Fibroblast of peridontal ligament (primary cell): ENCODE measurements at regions not wholly inside any gene's neighbourhood (a gene's known extent, or its start where the extent isn't known, plus 50 kb on each side); places are given as distances from the start of the nearest gene placed in this dataset.

Source experiments
- DNase-seq: peaks from one replicate; pipeline ENCODE4 v3.0.0-alpha.2; 2010; ENCODE audit errors: extremely low read depth

DNA sequence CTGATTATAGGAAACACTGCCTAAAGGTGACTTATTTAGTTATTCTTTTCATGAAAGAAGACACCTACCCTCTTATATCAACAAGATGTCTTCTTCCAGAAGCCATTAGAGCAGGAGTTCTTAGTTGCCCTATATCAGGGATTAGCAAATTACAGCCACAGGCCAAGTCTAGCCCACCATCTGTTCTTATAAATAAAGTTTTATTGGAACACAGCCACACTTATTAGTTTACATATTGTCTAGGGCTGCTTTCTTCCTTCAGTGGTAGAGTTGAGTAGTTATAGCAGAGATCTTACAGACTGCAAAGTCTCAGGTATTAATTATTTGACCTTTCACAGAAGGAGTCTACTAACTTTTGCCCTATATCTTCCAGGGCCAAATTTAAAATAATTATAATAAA lies 157.2 kb upstream of the NOCT start:
- no peak for DNase-seq

DNA sequence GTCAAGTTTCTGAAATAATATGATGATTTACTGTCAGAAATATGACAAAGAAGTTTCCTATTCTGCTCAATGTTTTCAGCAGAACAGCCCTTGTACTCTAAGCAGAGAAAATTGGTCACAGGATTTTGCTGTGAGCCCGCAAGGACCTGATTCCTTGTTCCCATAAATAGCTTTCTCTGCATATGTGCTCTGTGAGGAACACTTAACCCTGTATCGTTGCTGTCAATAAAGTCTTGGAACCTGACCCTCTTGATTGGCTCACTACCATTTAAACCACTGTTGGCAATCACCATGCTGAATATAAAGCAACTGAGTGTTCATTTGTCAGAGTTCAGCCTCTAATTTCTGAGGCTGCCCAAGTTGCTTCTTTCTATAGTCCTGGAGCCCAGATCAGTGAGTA lies 158.2 kb upstream of the NOCT start:
- no peak for DNase-seq

DNA sequence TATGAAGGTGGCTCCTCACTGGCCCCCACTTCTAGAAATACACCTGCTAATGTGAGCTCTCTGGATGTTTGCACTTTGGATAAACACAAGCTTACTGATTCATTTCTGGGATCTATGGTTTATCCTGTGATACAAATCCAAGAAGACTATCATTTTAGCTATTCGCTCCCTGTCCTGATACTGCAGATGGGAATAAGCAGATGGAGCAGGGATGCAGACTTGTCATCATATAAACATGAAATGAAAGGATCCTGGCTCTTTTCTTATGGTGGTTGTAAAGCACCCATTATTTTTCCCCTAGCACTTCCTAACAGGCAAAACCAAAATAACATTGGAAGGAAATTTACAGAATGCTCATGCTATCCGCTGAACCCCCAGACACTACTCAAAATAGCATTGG lies 162.9 kb upstream of the NOCT start:
- no peak for DNase-seq

DNA sequence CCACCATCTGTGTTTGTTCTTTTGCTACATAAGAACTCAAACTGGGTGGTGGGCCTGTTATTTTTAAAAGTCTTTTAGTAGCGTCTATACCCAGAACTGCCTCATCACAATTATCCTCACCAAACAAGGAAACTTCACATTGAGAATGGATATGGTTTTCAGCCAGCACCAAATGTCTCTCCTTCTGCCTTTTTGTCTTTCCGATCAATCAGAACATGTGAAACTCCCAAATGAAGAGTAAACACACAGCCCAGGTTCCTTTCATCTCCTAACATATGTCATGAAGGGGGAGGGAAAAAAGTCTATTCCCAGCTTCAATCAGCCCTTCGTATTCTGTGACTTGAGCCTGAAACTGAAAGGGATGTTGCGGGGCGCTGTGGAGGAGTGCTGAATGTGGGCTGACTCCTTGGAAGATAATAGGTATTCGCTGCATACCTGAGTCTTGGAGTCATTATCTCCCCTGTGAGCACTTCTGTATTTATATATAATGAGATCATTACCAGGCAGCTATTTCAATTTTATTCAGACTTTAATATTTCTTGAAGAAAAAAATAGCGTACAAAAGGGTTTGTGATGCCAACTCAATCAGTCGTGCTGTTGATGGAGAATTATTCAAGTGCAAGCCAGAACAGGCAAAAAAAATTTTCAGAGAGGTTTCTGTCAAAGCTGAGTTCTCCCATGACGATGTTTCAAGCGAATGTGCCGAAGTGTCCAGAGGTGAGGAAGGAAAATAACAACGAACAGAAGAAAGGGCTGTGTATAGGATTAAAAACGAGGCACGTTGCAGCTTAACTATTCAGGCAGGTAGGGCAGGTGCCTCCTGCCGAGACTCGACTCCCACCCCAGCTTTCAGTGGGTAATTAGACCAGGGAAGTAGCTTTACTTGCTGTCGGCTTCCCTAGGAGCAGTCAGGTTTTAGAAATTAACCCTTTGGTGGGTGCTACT lies 163.9 kb upstream of the NOCT start:
- DNase-seq: no peak

DNA sequence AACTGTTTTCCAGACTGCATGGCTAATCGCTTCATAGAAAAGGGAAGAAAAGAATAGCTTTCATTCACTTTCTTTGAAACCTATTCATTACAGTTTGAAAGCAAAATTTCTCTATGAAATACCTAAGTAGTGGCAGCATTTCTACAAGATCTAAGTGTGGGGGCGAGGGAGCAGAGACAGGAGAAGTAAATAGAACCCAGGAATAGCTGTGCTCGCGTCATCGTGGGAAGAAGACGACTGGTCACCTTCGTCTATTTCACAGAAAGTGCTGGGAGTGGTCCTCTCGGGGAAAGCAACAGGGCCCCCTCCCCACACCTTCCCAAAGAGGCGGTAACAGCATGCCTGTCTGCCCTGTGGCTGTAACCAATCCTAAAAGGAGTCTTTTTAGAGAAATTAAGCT lies 169.9 kb upstream of the NOCT start:
- DNase-seq: no peak

DNA sequence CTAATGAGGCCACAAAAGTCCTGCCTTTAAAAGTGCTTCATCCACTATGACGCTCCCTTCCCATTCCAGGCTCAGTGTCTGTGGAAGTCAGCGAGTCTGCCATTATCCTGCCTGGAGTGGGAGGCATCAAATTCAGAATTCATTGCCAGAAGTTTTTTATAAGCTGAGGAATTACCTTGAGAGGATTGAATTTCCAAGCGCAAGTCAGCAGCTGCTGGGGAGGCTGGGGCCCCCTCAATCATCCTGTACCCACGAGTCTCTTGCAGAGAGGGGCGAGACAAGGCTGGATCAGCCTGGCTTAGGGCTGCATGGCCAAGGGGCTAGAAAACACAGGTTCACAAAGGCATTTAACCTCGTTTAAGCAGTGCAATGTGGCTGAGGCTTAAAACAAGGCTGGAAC lies 170.5 kb upstream of the NOCT start:
- no peak for DNase-seq

DNA sequence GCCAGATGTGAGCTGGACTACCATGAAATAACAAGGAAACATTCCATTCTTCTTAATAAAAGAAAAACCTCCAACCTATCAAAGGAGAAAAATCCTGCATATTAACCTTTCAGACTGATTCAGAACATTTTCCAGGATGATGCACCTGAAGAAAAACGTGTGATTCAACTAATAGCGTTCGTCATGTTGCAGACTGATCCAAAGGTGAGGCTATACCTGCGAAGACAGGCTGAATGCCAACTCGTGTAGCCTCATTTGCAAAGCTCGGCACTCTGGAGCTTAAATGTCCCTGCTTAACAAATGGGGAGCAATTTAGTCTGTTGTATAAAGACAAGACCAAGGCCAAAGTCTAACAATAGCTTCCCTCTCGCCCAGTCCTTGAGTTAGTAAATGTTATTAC lies 172.0 kb upstream of the NOCT start:
- DNase-seq: no peak

DNA sequence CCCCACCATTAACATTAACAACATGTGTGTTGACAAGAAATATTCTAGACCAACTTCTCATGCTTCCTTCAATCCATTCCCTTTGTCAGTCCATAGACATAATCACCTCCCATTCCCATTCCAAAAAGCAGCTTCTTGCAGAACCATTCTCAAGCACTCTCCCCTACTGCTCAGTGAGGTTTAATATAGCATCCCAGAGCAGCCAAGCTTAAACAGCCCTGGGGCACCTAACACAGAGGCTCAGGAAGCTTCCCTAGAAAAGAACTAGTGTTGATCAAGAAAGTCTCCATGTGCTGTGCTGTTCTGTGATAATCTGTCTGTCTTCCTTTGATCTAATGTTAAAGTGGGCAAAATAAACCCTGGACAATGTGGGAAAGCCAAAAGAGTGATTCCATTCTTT lies 174.2 kb upstream of the NOCT start:
- DNase-seq: no peak

DNA sequence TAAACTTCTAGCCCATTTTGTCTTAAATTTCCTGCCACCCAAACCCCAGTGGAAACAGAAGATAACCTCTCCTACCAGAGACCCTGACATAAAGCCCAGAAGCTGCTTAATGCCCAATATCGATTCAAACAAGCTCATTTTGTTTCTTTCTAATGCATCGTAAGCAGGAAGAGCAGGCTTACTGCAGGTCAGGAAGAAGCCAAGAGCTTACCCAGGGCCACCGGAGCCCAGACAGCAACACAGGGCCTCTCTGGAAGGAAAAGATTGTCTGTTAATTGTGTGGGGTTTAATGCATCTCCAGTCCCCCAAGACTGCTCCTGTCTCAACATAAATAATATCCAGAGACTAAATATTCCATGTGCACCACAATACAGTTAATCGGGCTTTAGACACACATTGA lies 177.3 kb upstream of the NOCT start:
- DNase-seq: no peak

DNA sequence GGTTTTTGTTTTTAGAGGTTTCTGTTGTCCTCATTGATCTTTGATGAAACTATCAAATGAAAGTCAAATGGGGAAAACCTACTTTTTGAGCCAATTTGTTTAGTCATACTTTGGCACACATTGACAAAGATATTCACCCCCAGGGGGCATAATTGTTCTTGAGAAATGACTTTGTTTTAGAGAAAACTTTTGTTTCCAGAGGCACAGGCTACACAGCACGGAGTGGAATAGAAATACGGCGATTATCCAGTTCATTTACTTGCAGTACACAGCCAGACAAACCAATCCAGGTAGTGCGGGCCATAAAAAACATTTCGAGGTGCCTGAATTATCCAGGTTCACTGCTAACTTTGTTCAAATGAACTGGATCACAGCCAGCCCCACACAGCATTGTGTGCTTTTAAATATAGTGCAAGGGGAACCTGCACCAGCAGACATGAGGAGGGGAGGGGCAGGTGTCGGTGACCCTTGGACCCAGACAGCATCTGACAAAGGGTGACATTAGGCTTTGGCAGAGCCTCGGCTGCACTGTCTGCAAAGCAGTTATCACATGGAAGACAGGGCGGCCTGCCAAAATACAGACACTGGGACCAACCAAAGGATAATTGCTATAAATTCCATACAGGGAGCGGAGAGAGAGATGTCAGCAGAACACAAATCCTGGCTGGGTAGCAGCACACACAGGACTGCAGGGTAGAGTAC lies 179.6 kb upstream of the NOCT start:
- DNase-seq: peak; percentile 28

DNA sequence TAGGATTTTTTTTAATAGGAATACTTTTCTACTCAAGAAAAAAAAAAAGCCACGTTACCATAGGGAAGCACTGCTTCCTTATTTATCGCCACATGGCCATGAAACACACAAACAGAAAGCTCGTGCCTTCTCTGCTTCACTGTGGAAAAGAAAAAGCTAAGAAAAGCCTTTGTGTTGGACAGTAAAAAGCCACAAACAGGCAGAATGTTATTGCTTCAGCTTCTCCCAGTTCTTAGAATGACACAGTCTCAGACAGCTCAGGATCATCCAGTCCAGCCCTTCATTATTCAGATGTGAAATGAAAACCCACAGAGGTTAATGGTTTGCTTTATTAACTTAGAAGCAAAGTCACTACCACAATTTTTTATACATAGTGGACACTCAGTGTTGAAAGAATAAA lies 181.6 kb upstream of the NOCT start:
- peak; percentile 3 for DNase-seq

DNA sequence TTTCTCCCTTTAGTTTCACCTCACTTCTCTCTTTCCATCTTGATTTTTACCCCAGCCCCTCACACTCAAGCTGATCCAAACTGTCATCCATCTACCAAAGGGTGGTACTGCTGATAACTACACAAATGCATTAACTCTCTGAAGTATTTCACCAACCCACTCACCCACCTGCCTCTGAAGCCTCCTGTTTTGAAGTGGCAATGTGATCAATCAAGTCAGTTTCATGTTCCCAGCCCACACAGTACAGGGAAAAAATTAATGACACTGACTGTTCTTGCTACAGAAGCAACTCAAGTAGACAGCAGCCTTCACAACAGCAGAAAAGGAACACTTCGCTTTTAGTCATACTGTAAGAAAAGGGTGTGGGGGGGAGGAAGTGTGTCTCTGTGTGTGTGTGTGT lies 183.0 kb upstream of the NOCT start:
- no peak for DNase-seq

DNA sequence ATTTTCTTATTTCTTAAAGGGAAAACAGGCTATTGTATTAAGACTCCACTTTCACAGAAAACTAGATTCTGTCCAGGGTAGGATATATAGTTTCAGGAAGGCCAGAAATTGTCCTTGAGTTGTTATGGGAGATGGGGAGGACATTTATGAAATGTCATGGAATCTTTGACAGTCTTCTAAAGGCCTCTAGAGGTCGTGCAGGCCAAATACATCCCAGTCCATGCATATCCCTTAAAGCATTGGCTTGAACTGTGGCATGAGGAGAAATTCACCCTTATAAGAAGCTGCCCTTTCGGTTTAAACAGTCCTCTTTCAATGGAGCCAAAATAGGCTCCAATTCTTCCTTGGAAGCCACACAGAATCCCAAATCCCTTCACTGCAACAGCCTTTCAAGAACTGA lies 183.6 kb upstream of the NOCT start:
- DNase-seq: no peak

DNA sequence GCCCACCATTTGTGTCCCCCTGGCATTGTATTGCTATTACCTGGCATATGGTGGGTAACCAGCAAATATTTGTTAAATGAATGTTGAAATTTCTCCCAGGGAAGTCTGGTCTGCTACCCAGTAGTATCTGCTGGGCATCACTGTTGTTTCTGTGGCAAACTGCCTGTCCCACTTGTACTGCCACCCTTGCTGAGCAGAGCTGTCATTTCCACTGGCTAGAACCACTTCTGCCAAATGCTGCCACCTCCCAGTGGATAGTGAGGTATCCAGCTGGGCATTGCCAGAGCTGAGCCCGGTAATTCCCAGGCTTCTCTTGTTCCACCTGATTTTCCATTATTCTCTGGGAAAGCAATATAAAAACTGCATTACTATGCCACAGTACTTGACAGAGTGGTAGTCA lies 186.7 kb upstream of the NOCT start:
- DNase-seq: no peak

DNA sequence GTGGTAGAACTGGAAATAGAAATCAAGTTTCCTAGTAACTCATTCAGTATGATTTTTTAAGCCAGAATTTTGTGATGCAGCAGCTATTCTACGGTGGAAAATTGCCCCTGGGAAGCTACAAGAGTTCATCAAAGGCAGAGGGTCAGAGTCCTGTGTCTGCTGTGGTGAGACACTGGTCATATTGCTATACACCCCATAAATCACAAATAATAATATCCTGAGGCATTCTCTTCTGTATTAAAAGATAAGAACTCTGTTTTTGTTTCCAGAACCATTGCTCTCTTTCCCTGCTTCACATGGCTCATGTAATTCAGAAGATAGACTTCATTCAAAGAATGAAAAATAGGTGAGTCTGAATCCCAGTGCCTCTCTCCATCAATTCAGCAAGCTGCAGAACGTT lies 188.8 kb upstream of the NOCT start:
- DNase-seq: no peak

DNA sequence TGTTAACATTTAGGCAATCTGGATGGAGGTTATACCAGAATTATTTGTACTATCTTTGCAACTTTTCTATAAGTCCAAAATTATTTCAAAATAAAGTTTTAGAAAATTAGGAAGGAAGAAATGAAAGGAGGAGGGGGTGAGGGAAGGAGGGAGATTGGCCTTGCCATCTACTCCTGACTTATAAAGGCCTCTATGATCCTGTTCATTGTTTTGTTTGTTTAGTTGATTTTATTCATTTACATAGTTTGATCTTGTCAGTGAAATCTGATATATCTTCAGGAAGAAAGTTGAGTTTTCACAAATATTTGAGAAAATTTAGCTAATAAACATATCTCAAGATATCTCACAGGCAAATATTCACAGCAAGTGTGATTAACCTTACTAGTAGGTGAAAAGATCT lies 189.3 kb upstream of the NOCT start:
- DNase-seq: no peak

DNA sequence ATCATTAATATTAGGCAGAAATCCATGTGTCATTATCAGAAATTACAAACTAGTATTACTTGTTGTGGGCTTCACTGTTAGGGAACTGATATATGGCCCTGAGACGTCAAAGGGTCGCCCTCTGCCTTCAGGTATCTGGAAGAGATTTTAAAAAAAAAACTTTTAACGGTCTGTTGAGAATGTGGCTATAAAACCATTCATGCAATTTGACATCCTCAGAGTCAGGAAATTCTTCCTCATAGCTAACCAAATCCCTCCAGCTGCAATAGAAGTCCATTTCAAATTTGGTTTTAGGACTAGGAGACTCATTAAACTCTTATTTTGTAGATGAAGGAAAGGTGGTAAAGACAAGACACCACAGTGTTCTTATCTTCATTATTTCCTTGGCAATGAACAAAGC lies 194.2 kb upstream of the NOCT start:
- no peak for DNase-seq

DNA sequence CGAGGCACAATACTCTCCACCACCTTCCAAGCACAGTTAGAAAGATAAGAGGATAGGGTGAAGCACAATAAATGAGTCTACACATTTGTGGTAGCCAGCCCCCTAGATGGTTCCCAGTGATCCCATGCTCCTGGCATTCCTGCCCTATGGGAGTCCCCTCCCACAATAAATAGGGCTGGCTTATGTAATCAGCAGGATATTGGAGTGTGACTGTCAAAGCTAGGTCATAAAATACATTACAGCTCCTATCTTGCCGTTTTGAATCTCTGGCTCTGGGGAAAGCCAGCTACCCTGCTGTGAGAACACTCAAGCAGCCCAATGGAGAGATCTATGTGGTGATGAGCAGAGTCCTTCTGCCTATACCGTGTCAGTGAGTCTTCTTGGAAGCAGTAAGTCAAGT lies 198.7 kb upstream of the NOCT start:
- DNase-seq: no peak

DNA sequence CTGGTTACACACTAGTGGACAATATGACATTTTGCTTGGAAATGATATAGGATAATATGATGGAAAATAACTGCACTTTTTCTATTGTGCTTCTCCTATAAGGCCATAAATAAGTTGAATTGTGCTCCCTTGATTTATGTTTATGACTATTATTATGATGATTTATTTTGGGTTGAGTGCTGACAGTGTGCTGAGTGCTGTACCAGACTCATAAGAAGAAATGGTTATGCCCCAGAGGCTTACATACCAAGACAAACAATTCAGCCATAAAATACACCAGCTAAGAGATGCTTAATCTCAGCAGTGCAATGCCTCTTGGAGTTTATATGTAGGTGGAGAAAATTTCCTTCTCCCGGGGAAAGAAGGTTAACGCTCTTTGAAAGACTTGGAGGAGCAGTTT lies 199.8 kb upstream of the NOCT start:
- DNase-seq: no peak

DNA sequence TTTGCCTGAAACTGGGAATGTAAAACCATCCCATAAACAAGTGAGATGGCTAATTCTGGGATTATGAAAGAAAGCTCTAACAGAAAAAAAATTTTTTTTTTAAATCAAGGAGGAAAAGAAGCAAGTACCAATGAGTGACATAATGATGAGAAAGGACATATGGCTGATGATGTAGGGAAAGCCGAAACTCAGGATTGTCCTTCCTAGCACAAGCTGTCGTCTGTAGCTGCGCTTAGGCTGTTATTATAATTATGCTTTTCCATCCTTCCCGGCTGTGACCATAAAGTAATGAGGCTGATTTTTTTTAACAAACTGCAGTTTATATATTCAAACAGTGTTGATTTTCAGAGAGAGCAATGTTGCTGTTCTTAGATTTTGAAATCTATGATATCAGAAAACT lies 209.8 kb upstream of the NOCT start:
- DNase-seq: no peak

DNA sequence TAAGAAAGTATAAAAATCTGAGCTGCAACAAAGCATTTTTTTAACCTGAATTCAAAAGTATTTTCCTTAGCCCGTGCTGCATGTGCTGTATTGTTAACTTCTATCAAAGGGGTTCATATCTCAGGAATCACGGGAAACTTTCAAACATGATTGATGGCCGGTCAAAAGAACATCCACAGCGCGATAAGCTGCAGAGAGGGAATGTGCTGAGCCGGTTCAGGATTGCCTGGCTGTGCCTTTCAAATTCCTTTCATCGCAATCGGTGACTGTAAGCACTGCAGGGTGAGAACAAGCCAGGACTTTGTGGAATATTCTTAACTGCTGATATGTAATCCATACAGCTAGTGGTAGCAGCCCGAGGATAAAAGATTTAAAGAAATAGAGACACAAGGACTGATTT lies 210.9 kb upstream of the NOCT start:
- peak; percentile 1 for DNase-seq

DNA sequence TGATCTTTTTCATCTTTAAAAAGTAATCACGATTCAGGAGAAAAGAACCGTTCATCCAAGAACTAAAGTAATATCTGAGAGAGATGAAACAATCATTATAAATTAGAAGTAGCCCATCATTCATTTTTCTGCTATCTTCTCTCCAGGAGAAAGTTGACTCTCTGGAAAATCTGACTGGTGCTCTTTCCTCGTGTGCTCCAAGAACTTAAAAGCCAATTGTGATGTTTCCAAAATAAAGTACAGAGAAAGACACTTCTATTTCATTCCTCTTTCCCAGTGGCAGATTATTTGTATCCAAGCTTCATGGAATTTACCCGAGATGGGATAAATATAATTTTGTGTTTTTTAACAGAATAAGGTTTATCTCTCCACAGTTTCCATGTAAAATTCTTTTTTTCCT lies 212.5 kb upstream of the NOCT start:
- no peak for DNase-seq

DNA sequence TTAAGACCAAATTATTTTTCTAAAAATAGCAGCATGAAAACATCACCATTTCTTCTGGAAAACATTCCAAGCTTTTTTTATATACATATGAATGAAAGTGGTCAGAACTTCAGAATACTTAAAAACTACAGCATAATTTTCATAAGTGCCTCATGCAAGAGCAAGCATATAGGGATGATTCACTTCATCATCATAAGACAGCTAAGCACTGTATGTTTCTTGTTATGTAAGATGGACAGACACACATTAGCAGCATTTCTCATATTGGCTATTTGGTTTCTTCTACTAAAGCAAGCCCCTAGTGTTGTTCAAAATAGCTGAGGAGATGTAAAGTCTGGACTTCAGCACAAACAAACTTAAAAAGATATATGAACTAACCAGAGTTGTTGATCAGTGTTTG lies 213.1 kb upstream of the NOCT start:
- DNase-seq: peak; percentile 5
